ENCODE measurements at regions not wholly inside any gene's neighbourhood (a gene's known extent, or its start where the extent isn't known, plus 50 kb on each side); places are given as distances from the start of the nearest gene placed in this dataset.

- Mint-ChIP-seq H3K27ac (no peak overlapping the region), H3K36me3 (no peaks in the 10 kb centered on the region), H3K4me1 (no peaks in the 10 kb centered on the region), H3K4me3 (no peak overlapping the region), H3K9me3 (no peaks in the 10 kb centered on the region), H3K27me3 (peaks cover 11% of the 10 kb centered on the region)
- POLR2A ChIA-PET: no interaction called here
- no peak for DNase-seq
- ATAC-seq (ENCODE audit: low read depth): no peak
Measured at GRCh38 chr13:111029957-111030609, 85.0 kb upstream of the ARHGEF7 start.

GRCh38 chr13:111027458-111028439, 87.4 kb upstream of the ARHGEF7 start:
- no peak for ATAC-seq (ENCODE audit: low read depth)
- Mint-ChIP-seq H3K4me3 (no peak overlapping the region), H3K9me3 (no peaks in the 10 kb centered on the region), H3K27ac (no peak overlapping the region), H3K27me3 (peaks cover 11% of the 10 kb centered on the region), H3K36me3 (no peaks in the 10 kb centered on the region), H3K4me1 (peaks cover 3% of the 10 kb centered on the region)
- DNase-seq: no peak
- POLR2A ChIA-PET: no interaction called here

GRCh38 chr13:111025310-111025709, 89.8 kb upstream of the ARHGEF7 start:
- H3K27ac Mint-ChIP-seq: no peak overlapping the region
- DNase-seq: no peak
- peaks cover 11% of the 10 kb centered on the region for H3K27me3 Mint-ChIP-seq
- no peak overlapping the region for H3K4me3 Mint-ChIP-seq
- ATAC-seq (ENCODE audit: low read depth): no peak
- peaks cover 5% of the 10 kb centered on the region for H3K9me3 Mint-ChIP-seq
- peaks cover 3% of the 10 kb centered on the region for H3K4me1 Mint-ChIP-seq
- no peaks in the 10 kb centered on the region for H3K36me3 Mint-ChIP-seq
- POLR2A ChIA-PET: no interaction called here

GRCh38 chr13:111022886-111023285, 92.2 kb upstream of the ARHGEF7 start:
- H3K4me1 Mint-ChIP-seq: peaks cover 3% of the 10 kb centered on the region
- H3K27ac Mint-ChIP-seq: no peak overlapping the region
- no peak for DNase-seq
- no peak for ATAC-seq (ENCODE audit: low read depth)
- peaks cover 5% of the 10 kb centered on the region for H3K9me3 Mint-ChIP-seq
- H3K36me3 Mint-ChIP-seq: no peaks in the 10 kb centered on the region
- POLR2A ChIA-PET: no interaction called here
- peaks cover 11% of the 10 kb centered on the region for H3K27me3 Mint-ChIP-seq
- H3K4me3 Mint-ChIP-seq: no peak overlapping the region

GRCh38 chr13:111022241-111022640, 92.9 kb upstream of the ARHGEF7 start:
- POLR2A ChIA-PET: no interaction called here
- Mint-ChIP-seq H3K9me3 (peaks cover 5% of the 10 kb centered on the region), H3K27me3 (peaks cover 8% of the 10 kb centered on the region), H3K4me3 (no peak overlapping the region), H3K27ac (no peak overlapping the region), H3K4me1 (peaks cover 3% of the 10 kb centered on the region), H3K36me3 (no peaks in the 10 kb centered on the region)
- DNase-seq (no peak), ATAC-seq (ENCODE audit: low read depth) (no peak)

GRCh38 chr13:111021270-111021669, 93.8 kb upstream of the ARHGEF7 start:
- no peak for ATAC-seq (ENCODE audit: low read depth)
- Mint-ChIP-seq H3K27ac (no peak overlapping the region), H3K9me3 (peaks cover 5% of the 10 kb centered on the region), H3K36me3 (no peaks in the 10 kb centered on the region), H3K4me3 (no peak overlapping the region), H3K4me1 (peaks cover 3% of the 10 kb centered on the region), H3K27me3 (peaks cover 8% of the 10 kb centered on the region)
- POLR2A ChIA-PET: no interaction called here
- DNase-seq: no peak

- H3K27me3 Mint-ChIP-seq: peaks cover 8% of the 10 kb centered on the region
- H3K36me3 Mint-ChIP-seq: no peaks in the 10 kb centered on the region
- H3K4me3 Mint-ChIP-seq: no peak overlapping the region
- ATAC-seq (ENCODE audit: low read depth) (no peak), DNase-seq (no peak)
- H3K9me3 Mint-ChIP-seq: peaks cover 5% of the 10 kb centered on the region
- H3K4me1 Mint-ChIP-seq: peaks cover 3% of the 10 kb centered on the region
- POLR2A ChIA-PET: no interaction called here
- H3K27ac Mint-ChIP-seq: no peak overlapping the region
Measured at GRCh38 chr13:111020546-111020945, 94.6 kb upstream of the ARHGEF7 start.

GRCh38 chr13:111020021-111020420, 95.1 kb upstream of the ARHGEF7 start:
- H3K4me1 Mint-ChIP-seq: peaks cover 3% of the 10 kb centered on the region
- H3K9me3 Mint-ChIP-seq: peaks cover 5% of the 10 kb centered on the region
- H3K27ac Mint-ChIP-seq: no peak overlapping the region
- DNase-seq (no peak), ATAC-seq (ENCODE audit: low read depth) (no peak)
- POLR2A ChIA-PET: no interaction called here
- H3K36me3 Mint-ChIP-seq: no peaks in the 10 kb centered on the region
- H3K27me3 Mint-ChIP-seq: peaks cover 8% of the 10 kb centered on the region
- no peak overlapping the region for H3K4me3 Mint-ChIP-seq

GRCh38 chr13:111017755-111018459, 97.2 kb upstream of the ARHGEF7 start:
- Mint-ChIP-seq H3K4me3 (no peak overlapping the region), H3K27ac (no peak overlapping the region), H3K4me1 (peaks cover 3% of the 10 kb centered on the region), H3K27me3 (peaks cover 6% of the 10 kb centered on the region), H3K36me3 (no peaks in the 10 kb centered on the region), H3K9me3 (peaks cover 5% of the 10 kb centered on the region)
- DNase-seq (no peak), ATAC-seq (ENCODE audit: low read depth) (no peak)
- POLR2A ChIA-PET: no interaction called here

GRCh38 chr13:111013196-111013595, 98.3 kb upstream of the ANKRD10 start:
- H3K9me3 Mint-ChIP-seq: no peaks in the 10 kb centered on the region
- no peak for ATAC-seq (ENCODE audit: low read depth)
- no peak for DNase-seq
- H3K27ac Mint-ChIP-seq: no peak overlapping the region
- POLR2A ChIA-PET: no interaction called here
- no peak overlapping the region for H3K4me3 Mint-ChIP-seq
- peaks cover 16% of the 10 kb centered on the region for H3K4me1 Mint-ChIP-seq
- H3K27me3 Mint-ChIP-seq: peaks cover 22% of the 10 kb centered on the region
- peaks cover 3% of the 10 kb centered on the region for H3K36me3 Mint-ChIP-seq

- ATAC-seq (ENCODE audit: low read depth) (peak; percentile 92), DNase-seq (no peak)
- H3K27me3 Mint-ChIP-seq: peaks cover 22% of the 10 kb centered on the region
- no peaks in the 10 kb centered on the region for H3K9me3 Mint-ChIP-seq
- H3K36me3 Mint-ChIP-seq: peaks cover 3% of the 10 kb centered on the region
- H3K27ac Mint-ChIP-seq: peak overlapping the region; percentile 72
- peak overlapping the region; percentile 39 for H3K4me3 Mint-ChIP-seq
- POLR2A ChIA-PET: interaction anchor here (1.0 kb wide), 1 partner anchor 297 kb away, joined by 3 read pairs; no protein-coding TSS in a partner anchor
- H3K4me1 Mint-ChIP-seq: peaks cover 16% of the 10 kb centered on the region
Measured at GRCh38 chr13:111011899-111012298, 97.0 kb upstream of the ANKRD10 start.

- Mint-ChIP-seq H3K9me3 (no peaks in the 10 kb centered on the region), H3K4me3 (no peak overlapping the region), H3K4me1 (peaks cover 16% of the 10 kb centered on the region), H3K27ac (no peak overlapping the region), H3K36me3 (peaks cover 3% of the 10 kb centered on the region), H3K27me3 (peaks cover 20% of the 10 kb centered on the region)
- POLR2A ChIA-PET: no interaction called here
- ATAC-seq (ENCODE audit: low read depth) (no peak), DNase-seq (no peak)
Measured at GRCh38 chr13:111008351-111008750, 93.5 kb upstream of the ANKRD10 start.

GRCh38 chr13:111007209-111007608, 92.3 kb upstream of the ANKRD10 start:
- Mint-ChIP-seq H3K27me3 (peaks cover 20% of the 10 kb centered on the region), H3K36me3 (peaks cover 3% of the 10 kb centered on the region), H3K9me3 (no peaks in the 10 kb centered on the region), H3K4me1 (peaks cover 7% of the 10 kb centered on the region), H3K4me3 (no peak overlapping the region), H3K27ac (no peak overlapping the region)
- POLR2A ChIA-PET: no interaction called here
- ATAC-seq (ENCODE audit: low read depth): no peak
- no peak for DNase-seq
